Astrocyte of the hippocampus (primary cell): ENCODE measurements at regions not wholly inside any gene's neighbourhood (a gene's known extent, or its start where the extent isn't known, plus 50 kb on each side); places are given as distances from the start of the nearest gene placed in this dataset.
A peak's percentile ranks its signal among the peaks of the same experiment; 100 is the strongest.

Experiments used
- DNase-seq: peaks from one replicate; pipeline ENCODE4 v3.0.0; 2011; ENCODE audit warnings: low read depth, low spot score

DNA sequence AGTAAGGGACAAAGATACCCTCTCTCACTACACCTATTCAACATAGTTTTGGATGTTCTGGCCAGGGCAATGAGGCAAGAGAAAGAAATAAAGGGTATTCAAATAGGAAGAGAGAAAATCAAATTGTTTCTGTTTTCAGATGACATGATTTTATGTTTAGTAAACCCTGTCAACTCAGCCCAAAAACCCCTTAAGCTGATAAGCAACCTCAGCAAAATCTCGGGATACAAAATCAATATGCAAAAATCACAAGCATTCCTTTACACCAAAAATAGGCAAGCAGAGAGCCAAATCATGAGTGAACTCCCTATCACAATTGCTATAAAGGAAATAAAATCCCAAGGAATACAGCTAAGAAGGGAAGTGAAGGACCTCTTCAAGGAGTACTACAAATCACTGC lies 1130.7 kb upstream of the PIK3C3 start:
- DNase-seq: no peak

DNA sequence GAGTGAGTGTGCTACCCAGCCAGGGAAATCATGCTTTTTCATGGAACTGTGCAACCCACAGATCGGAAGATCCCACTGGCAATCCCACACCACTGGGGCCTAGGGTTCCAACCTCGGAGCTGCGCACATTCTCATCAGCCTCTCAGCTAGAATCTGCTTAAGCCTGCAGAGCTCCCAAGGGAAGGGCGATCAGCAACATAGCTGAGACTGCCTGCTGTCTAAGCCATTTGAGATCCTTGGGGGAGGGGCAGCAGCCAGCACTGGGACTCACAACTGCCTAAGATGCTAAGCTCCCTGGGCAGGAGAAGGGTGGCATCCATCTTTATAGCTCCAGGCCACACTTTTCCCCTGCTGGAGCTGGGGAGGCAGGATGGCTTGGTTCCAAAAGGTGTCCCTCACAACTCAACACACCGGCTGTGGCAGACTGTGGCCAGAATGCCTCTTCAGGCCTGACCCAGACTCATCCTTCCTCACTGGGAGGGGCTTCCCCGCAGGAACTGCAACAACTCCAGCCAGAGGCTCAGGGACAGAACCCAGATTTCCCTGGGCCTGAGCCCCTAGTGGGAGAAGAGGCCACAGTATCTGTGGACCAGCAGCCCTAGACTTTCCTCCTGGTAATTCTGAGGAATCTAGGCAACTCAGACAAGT lies 1133.3 kb upstream of the PIK3C3 start:
- DNase-seq: no peak

DNA sequence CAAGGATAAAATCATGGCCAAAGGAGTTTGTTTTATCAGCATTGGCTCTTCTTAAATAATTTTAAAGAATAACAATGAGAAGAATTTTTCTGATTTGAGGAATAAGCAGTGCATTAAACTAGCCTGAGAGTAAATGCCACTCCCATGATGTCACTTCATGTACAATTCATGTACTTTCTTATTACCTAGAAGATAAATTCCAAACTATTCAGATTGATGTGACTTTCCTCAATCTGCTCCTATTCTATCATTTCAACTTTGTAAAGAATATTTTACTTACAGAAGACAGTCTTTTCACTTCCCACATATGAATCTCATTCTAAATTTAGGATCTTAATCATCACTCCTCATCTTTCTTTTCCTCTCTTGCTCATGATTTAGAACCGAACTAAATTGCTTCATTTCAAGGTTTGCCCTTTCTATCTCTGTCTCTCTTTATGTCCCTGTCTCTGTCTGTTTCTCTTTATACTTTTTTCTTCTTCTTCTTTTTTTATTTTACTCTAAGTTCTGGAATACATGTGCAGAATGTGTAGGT lies 1142.0 kb upstream of the PIK3C3 start:
- DNase-seq: peak; percentile 20

DNA sequence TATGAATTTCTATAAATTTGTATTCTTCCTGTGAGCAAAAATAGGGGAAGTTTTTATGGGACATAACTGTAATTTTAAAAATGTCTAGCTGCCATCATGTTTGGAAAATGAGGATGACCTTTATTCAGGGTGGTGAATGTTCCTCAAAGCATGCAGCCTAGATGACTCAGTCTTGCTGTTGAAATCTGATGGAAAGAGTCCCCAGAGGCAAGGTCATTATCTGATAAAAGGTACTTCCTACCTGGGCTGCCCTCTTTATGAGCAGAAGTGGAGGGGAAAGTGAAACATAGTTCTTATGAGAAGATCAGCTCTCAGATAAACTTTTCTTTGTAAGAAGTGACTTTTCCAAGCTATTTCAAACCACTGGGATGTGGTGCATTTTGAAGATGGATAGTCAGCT lies 1144.7 kb upstream of the PIK3C3 start:
- DNase-seq: no peak

DNA sequence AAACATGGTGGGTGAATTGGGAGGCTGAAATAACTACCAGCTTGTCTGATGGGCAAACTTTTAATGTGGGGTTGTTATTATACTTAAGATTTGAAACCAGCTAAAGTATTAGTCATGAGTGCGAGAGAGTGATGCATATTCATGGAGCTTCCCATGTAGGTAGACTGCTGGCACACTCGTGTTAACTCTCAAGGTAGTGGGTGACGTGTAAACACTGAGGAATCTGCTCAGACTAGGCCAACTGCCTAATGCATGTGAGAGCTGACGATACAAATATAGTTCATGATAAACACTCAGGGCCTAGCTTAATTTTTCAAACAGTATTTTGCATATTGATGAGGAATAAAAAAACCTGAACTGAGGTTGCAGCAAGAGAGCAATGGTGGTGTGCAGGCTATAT lies 1165.7 kb upstream of the PIK3C3 start:
- DNase-seq: peak; percentile 7

DNA sequence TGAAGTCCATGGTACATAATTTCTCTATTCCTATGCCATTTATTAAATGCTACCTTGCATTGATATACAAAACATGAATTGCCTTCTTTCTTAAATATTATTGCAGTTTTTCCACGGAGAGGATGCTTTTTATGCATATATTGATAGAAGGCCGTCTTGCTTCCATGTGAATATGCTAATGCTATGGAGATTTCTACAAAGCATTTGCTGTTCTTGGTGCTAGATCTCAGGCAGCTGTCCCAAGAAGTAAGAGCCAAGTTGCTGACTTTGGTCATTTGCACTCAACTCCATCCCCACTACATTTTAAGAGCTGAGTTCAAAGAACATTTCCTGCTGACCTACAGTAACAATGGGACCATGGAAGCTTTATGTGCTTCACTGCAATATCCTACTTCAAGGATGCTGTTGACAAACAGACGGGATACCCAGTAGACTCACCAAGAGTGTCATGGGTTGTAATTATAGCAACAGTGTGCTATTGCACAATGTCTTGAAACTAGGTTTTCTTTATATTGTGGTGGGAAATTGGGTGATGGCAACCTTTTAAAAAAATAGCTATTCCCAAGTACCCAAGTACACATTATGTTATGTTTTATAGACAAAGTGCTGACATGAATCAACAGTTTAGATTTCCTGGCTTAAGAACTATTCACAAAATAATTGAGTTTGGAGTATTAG lies 1172.4 kb upstream of the PIK3C3 start:
- no peak for DNase-seq

DNA sequence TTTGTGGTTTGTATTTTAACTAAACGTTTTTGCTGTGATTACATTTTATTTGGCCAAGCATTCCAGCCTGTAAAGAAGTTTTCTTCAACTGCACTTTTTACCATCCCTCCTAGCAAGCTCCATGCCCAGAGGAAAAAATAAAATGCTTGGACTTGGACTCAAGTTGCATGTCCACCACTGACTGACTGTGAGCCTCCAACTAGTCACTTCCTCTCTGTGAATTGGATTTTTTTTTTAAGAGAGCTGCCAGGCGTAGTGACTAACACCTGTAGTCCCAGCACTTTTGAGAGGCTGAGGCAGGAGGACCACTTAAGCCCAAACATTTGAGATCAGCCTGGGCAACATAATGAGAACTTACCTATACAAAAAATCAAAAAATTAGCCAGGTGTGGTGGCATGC lies 1185.2 kb upstream of the PIK3C3 start:
- no peak for DNase-seq

DNA sequence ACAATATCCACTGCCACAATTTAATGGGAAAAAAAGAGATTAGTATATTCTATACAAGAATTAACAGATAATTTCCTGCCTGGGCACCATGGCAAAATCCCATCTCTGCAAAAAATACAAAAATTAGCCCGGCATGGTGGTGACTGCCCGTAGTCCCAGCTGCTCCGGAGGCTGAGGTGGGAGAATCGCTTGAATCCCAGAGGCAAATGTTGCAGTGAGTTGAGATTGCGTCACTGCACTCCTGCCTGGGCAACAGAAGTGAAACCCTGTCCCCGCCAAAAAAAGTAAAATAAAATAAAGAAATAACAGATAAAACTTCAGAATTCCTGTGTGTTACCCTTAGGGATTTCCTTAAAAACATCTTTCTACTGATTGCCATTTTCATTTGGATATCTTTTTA lies 1194.8 kb upstream of the PIK3C3 start:
- DNase-seq: no peak

DNA sequence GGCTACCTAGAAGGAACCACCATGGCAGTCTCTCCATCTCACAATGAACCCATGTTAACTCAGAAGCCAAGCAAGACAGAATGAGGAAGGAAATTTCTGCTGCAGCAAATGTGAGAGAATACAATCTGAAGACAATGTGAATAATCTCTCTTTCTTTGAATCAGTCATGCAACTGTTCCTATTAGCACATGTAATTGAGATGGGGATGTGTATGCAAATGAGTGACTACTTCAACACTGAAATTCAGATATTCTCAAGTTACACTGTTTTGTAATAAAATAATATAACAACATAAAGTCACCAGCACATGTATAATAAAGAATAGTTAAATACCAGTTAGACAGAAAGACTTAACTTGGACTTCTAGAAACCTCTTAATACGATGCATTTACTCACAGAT lies 1200.6 kb upstream of the PIK3C3 start:
- no peak for DNase-seq

DNA sequence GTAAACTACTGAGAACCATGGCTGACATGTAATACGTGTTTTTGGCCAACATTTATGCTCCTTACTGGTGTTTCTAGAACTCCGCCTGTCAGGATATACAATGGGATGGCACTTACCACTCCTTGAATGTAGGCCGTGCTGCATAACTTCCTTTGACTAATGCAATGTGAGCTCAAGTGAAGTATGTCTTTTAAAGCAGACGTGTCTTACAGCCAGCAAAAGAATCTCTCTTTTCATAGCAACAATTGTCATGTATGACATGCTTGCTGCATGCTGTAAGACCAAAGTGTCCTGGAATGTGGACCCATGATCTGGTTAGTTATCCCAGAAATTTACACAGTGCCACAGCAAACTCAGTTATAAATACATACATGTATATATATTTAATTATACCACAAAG lies 1202.7 kb upstream of the PIK3C3 start:
- no peak for DNase-seq

DNA sequence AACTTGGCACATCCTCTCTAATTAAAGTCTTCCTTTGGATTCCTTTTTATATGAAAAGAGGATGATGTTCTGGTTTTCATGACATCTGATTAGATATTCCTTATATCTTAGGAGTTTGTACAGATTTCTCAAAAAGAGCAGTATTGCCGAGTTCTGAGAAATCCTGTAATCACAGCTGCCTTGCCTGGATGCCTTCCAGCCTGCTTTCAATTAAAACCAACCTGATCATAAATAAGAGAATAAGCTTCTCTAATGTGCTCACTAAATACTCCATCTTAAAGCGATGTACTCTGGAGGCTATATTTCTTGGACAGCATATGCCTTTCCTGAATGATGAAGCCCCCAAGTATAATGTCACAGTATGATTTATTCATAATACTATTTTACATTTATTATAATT lies 1203.8 kb upstream of the PIK3C3 start:
- DNase-seq: no peak

DNA sequence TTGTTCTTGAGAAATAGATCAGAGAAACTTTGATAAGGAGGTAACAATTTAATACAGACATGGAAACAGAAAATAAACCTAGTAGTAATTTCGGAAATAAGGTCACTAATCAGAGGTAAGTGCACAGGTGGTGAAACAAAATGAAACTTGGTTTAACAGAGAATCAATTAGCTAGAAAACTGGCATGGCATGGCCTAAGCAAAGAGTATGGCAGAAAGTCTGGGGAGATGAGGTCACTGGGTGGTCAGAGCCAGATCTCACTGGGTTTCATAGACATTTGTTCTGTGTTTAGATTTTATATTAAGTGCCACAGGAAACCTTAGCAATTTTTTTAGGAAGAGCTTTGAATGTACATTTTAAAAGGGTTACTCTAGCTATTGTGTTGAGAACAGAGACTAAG lies 1216.0 kb upstream of the PIK3C3 start:
- no peak for DNase-seq

DNA sequence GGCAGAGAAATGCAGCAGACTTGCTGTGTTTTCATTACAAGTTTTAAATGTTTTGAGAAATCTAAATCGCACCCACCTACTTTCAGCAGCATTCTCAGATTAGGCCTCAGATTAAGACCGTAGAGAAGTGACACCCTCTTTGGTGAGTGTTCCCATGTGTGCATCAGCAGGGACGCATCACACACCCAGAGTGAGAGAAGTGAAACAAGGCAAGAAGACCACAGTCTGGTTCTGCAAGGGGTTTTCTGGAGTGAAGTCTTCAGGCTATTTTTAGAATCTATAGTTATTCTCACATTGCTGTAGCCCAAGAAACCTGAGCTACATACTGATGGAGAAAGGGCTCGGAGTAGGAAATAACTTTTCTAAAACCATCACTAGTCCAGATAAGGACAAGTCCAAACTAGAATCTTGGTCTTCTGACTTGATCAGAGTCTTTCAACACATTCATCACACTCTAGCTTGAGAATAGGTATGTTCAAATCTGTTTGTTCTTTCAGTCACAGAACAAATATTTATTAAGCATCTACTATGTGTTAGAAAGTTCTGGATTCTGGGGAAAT lies 1216.6 kb upstream of the PIK3C3 start:
- no peak for DNase-seq

DNA sequence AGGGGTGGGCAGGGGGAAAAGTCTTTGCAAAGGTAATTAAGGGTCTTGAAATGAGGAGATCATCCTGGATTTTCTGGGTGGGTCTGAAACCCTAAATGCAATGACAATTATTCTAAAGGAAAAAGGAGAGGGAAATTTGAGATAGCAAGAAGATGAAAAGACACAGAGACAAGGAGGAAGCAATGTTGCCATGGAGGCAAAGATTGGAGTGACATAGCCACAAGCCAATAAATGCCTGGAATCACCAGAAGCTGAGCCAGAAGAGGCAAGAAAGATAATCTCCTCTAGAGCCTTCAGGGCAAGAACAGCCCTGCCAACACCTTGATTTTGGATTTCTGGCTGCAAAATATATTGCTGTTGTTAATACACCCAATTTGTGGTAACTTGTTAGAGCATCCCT lies 1246.3 kb upstream of the PIK3C3 start:
- DNase-seq: no peak

DNA sequence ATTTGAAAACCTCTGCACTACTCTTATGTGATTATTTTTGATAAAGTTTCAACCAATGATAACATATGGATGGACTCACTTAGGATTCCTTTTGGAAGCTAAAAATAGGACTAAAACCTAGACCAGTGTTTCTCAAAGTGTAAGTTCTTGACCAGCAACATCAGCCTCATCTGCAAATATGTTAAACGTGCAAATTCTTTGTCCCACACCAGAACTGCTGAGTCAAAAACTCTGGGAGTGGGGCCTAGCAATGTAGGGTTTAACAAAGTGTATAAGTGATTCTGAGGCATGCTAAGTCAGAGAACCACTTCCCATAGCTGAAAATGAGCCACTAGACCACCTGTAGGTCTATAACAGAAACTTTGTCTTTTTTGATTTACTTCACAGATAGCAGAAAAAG lies 1247.2 kb upstream of the PIK3C3 start:
- no peak for DNase-seq

DNA sequence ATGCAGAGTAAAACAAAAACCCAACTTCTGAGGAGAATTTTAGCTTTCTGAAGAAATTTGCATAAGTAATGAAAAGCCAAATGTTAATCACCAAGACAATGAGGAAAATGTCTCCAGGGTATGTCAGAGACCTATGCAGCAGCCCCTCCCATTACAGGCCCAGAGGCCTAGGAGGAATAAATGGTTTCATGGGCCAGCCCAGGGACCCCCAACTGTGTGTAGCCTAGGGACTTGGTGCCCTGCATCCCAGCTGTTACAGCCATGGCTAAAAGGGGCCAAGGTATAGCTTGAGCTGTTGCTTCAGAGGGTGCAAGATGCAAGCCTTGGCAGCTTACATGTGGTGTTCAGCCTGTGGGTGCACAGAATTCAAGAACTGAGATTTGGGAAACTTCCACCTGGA lies 1256.9 kb upstream of the PIK3C3 start:
- no peak for DNase-seq

DNA sequence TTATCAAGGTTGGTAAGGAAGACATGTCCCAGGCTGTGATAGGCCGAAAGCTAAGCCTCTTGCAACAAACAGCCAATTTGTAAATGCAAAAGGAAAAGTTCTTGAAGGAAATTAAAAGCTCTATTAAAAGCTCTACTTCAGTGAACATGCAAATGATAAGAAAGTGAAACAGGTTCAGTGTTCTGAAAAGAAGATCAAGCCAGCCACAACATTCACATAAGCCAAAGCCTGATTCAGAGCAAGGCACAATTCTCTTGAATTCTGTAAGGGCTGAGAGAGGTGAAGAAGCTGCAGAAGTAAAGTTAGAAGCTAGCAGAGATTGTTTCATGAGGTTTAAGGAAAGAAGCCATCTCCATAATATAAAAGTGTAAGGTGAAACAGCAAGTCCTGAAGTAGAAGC lies 1259.5 kb upstream of the PIK3C3 start:
- DNase-seq: no peak

DNA sequence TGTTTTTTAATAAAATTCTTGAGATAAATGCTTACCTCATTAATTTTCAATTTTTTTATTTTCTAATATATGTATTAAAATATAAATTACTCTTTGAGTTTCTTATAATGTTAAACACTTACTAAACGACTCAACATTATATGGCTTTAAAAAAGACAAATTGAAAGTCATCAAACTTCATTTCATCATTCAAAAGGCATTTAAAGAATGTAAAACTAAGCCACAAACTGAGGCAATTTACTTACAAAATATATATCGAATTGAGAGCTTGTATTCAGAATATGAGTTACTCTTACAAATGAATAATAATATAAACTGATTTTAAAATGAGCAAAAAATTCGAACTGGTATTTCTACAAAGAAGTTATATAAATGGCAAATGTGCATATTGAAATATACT lies 1262.2 kb upstream of the PIK3C3 start:
- no peak for DNase-seq

DNA sequence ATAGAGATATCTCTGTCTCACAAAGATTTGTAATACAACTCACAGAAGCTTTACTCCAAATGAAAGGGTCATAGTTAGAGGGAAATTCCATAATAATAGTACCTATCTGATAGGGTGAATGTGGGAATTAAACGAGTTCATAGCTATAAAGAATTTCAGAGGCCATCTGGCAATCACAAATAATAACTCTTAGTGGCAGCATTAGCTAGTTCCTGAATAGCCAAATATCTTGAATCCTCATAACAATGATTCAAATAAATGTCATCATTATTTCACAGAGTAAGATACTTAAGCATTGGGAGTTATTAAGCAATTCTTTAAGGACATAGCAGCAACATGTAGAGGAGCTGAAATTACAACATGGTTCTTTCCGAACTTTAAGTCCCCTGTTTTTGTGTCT lies 1265.0 kb upstream of the PIK3C3 start:
- no peak for DNase-seq

DNA sequence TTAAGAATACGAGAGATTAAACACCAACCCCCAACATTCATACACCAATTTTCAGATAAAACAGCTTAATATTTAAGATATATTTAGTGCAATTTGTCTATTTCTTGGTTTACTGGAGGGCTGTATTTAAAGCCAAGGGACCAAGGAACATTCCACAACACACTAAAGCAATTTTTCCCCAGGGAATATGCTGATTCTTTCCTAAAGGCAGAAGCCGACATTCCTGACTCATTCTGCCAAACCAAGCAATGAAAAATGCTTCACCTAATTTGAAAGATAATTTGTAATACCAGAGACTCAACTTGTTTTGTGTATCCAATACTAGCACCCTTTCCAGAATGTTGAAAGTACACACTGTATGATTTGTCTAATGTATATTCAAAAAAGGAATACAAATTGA lies 1267.6 kb upstream of the PIK3C3 start:
- peak; percentile 61 for DNase-seq

DNA sequence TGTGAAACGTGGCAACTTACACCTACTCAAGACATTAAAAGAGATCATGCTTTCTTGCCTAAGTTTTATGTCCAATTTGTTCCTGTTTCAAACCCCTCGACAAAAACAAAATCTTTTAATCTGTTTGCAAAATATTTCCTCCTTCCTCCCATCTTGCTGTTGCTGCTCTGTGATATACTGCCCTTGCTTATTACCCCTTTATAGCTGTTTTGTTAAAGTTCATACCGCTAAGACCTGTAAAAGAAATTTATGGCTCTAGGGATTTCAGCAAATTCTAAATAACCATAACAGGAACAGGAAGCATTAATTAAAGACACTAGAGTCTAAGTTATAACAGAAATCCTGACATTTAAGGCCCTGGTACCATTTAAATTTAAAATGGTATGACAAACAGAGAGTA lies 1268.2 kb upstream of the PIK3C3 start:
- no peak for DNase-seq

DNA sequence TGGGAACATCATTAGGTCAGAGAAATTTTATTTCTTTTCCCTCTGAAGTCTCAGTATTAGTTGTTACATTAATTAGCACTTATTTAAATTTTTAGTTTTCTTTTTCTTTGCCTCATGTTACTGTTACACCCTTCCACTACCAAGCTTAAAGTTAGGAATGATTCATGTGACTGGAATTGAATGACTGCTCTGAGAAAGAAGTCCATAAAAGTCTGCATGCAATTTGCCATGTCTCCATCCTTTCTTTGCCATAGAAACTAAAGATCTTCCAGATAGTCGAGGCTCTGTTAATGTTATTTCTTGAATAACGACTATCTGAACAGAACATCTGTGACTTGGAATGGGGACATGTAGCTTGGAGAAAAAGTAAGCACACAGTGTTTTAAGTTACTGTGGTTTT lies 1269.8 kb upstream of the PIK3C3 start:
- no peak for DNase-seq

DNA sequence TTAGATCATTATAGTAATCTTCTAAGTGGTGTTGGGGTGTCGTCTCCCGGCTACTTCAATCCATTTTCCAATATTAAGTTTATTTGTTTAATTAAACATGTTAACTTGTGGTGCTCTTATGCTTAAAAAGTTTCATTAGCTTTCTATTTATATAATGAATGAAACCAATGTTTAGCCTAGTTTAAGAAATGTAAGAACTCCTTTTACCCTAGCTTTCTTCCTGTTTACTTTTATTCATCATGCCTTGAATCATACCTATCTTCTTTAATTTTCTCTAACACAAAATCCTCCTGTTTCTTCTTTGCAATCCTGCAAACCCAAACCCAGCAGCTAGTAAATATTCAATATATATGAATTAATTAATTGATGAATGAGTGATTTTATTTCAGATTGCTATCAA lies 1276.7 kb upstream of the PIK3C3 start:
- no peak for DNase-seq
